ENCODE measurements at regions not wholly inside any gene's neighbourhood (a gene's known extent, or its start where the extent isn't known, plus 50 kb on each side); places are given as distances from the start of the nearest gene placed in this dataset.
"Not testable (repeated sequence)": the region's sequence is repeated elsewhere in the genome, so short reads cannot be mapped to it uniquely, and the experiment has no call there.

DNA sequence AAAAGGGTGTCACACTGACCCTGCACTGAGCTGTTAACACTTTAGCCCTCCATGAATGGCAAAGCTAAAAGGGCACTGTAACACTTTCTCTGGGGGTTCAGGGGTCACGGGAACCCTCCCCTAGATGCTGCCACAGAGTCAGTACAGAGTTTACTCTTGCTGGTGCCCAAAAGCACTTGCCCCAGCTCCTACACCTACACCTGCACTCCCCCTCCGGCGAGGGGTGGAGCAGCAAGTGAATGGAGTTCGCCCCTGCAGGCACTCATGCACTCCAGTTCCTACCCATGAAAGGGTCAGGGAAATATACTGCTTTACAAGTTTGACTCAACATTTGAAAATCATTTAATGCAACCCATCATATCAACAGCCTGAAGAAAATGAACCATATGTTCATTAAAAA lies 355.7 kb upstream of the SPATA31A3 start:
- H3K4me3 ChIP-seq; H3K27ac ChIP-seq; H3K9me3 ChIP-seq; H3K36me3 ChIP-seq (ENCODE audit: low read depth, missing control alignments); DNase-seq; H3K4me1 ChIP-seq; intact Hi-C loops (cut with DNase I; ENCODE audit: low total_unique reads); H3K27me3 ChIP-seq: not testable (repeated sequence)
- WGBS, 2 donors: no CpG with 5 or more reads among the region's 4 CpGs

DNA sequence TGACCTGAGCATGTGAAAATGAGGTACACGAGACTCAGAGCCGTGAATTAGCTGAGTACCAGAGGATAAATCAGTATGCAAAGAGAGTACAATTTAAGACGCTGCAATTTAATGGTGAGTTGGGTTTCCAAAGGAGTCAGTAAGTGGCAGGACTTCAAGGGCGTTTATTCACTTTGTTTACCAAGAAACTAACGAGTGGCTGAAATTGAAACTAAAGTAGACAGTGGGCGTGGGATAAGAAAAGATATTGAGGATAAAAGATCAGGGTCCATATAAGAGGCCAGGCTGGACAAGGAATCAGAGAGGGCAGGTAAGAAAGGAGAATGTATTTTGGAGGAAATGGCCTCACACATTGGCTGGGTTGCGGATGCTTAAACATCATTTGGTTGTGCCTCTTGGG lies 346.9 kb upstream of the SPATA31A3 start:
- H3K4me3 ChIP-seq; DNase-seq; intact Hi-C loops (cut with DNase I; ENCODE audit: low total_unique reads); H3K27ac ChIP-seq; H3K36me3 ChIP-seq (ENCODE audit: low read depth, missing control alignments); H3K4me1 ChIP-seq; H3K27me3 ChIP-seq; H3K9me3 ChIP-seq: not testable (repeated sequence)
- WGBS, 2 donors: no CpG with 5 or more reads among the region's 7 CpGs

DNA sequence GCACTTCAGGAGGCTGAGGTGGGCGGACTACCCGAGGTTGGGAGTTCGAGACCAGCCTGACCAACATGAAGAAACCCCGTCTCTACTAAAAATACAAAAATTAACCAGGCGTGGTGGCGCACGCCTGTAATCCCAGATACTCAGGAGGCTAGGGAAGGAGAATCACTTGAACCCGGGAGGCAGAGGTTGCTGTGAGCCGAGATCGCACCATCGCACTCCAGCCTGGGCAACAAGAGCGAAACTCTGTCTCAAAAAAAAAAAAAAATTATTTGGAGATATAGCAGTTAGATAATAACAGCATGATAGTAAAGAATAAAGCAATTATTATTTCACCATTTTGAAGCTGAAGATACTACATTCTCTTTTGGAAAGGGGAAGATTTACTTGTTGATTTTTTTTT lies 345.9 kb upstream of the SPATA31A3 start:
- peak; percentile 4 for DNase-seq
- H3K4me3 ChIP-seq; H3K27ac ChIP-seq; intact Hi-C loops (cut with DNase I; ENCODE audit: low total_unique reads); H3K4me1 ChIP-seq; H3K9me3 ChIP-seq; H3K36me3 ChIP-seq (ENCODE audit: low read depth, missing control alignments); H3K27me3 ChIP-seq: not testable (repeated sequence)
- WGBS, 2 donors: 100% methylated on average over 6 of the region's 12 CpGs; no CpG with 5 or more reads in 1 of the 2 donors

DNA sequence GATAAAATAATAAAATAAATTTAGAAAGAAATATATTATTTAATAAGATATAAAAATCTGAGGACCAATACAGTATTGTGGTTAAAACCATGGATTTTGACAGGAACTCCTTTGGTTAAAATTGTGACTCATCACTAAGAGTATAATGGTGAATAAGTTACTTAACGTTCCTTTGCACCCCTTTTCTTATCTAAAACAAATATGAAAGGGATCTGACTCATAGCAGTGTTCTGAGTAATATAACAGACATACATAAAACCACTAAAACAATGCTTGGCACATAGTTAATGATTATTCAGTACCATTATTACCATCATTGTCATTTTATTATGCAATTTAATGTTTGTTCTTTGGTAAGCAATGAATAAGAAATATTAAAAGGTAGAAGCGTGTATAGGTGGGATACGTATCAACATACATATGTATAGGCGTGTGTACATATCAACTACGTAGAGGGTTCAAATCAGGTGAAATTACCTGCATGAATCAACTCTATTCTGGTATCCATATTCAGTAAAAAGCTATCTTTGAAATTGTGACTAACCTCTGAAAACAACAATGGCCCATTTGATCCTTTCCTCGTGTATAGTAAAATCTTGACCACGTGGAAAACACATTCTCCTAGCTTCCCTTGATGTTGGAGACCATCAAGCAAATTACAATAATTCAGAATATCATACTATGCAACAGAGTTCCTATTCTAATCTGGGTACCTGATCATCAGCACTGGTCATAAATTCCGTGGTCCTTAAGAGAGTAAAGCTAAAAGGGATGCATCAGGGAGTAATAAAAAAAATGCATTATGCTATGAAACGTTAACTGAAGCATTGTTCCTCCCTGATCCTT lies 342.6 kb upstream of the SPATA31A3 start:
- H3K36me3 ChIP-seq (ENCODE audit: low read depth, missing control alignments); intact Hi-C loops (cut with DNase I; ENCODE audit: low total_unique reads); DNase-seq; H3K4me3 ChIP-seq; H3K4me1 ChIP-seq; H3K9me3 ChIP-seq; H3K27me3 ChIP-seq; H3K27ac ChIP-seq: not testable (repeated sequence)
- WGBS, 2 donors: no CpG with 5 or more reads among the region's 9 CpGs

DNA sequence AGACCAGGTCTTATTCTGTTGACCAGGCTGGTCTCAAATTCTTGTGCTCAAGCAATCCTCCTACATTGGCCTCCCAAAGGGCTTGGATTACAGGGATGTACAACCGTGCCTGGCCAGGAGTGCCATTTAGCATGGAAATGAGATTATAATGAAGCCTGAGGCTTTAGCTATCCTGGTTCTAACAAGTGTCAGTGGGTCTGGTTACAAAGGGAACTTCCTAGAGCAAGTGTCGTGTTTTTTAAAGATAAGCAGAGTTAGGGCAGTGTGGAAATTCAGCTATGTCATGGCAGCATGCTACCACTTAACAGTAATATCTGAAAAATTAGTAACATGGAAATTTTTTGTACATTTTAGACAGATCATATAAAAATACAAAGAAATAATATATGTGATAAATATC lies 339.3 kb upstream of the SPATA31A3 start:
- H3K9me3 ChIP-seq; DNase-seq; H3K4me1 ChIP-seq; H3K27ac ChIP-seq; H3K27me3 ChIP-seq; intact Hi-C loops (cut with DNase I; ENCODE audit: low total_unique reads); H3K4me3 ChIP-seq; H3K36me3 ChIP-seq (ENCODE audit: low read depth, missing control alignments): not testable (repeated sequence)
- WGBS, 2 donors: no CpG with 5 or more reads among the region's 2 CpGs

DNA sequence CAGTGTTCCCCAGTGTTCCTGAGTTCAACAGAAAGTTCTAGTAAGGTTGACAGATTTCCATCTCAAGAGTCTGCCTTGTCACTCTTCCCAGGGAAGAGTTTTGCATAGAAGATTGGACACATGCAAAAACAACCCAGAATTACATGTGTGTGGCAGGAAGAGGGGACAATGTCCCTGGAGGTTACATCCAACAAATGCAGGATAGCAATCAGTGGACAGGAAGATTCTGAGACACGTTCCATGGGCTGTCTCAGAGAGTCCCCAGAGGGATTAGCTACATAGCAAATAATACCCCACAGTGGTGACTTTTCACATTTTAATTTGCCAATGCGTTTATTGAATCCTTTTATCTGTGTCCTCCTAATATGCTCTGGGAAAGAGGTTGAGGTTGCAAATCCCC lies 321.1 kb upstream of the SPATA31A3 start:
- H3K9me3 ChIP-seq; intact Hi-C loops (cut with DNase I; ENCODE audit: low total_unique reads); H3K4me1 ChIP-seq; H3K27ac ChIP-seq; H3K27me3 ChIP-seq; H3K36me3 ChIP-seq (ENCODE audit: low read depth, missing control alignments); DNase-seq; H3K4me3 ChIP-seq: not testable (repeated sequence)
- WGBS, 2 donors: no CpG with 5 or more reads among the region's 2 CpGs

DNA sequence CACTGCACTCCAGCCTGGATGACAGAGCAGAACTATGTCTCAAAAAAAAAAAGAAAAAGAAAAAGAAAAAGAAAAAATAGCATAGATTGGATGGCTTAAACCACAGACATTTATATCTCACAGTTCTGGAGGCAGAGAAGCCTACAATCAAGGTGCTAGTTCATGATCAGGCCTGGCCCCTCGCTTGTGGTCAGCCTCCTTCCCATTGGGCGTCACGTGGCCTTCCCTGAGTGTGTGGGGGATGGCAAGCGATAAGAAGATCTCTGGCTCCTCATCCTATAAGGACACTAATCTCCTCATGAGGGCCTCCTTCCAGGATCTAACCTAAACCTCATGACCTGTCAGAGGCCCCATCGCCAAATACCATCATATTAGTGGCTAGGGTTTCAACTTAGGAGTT lies 320.2 kb upstream of the SPATA31A3 start:
- WGBS, 2 donors: no CpG with 5 or more reads among the region's 5 CpGs
- DNase-seq; H3K27me3 ChIP-seq; H3K4me1 ChIP-seq; intact Hi-C loops (cut with DNase I; ENCODE audit: low total_unique reads); H3K4me3 ChIP-seq; H3K27ac ChIP-seq; H3K36me3 ChIP-seq (ENCODE audit: low read depth, missing control alignments); H3K9me3 ChIP-seq: not testable (repeated sequence)

DNA sequence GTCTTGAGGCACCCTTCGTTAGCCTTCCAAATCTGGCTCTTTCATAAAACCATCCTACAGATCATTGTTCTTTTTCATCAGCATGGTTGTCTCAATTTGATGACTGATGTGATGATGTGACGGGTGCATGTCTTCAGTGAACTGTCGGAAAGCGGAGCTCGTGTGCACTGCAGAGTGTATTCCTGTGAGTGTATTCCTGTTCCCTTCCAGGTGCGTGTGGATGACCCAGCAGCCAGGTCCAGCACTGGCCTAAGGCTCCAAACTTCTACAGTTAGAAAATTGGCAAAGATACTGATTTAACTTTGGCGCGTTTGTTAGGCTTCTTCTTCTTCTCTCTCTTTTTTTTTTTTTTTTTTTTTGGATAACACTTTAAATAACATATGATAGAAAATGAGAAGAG lies 314.8 kb upstream of the SPATA31A3 start:
- H3K4me1 ChIP-seq: not testable (repeated sequence)

DNA sequence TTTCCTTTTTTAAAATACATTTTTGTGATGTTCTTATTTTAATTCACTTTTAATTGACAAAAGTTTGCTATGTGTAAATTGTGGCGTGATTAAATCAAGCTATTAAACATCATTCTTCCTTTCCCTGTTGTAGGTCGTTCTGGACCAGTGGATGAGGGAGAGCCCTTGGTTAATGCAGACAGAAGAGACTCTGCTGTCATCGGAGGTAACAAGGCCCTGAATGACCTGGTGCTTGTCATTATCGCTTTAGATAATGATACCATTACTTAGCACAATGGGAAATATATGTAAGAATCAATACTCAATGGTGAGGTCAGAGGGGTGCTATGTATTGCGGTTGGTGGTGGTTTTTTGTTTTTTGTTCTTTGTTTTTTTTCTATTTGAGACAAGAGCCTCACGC lies 296.4 kb upstream of the SPATA31A3 start:
- WGBS, 2 donors: no CpG with 5 or more reads among the region's 6 CpGs
- intact Hi-C loops (cut with DNase I; ENCODE audit: low total_unique reads); H3K4me3 ChIP-seq; H3K27ac ChIP-seq; H3K4me1 ChIP-seq; H3K9me3 ChIP-seq; DNase-seq; H3K27me3 ChIP-seq; H3K36me3 ChIP-seq (ENCODE audit: low read depth, missing control alignments): not testable (repeated sequence)

More for the DNA sequence above, 314.8 kb upstream of the SPATA31A3 start:
- WGBS, 2 donors: no CpG with 5 or more reads among the region's 8 CpGs
- intact Hi-C loops (cut with DNase I; ENCODE audit: low total_unique reads); H3K4me3 ChIP-seq; H3K36me3 ChIP-seq (ENCODE audit: low read depth, missing control alignments); DNase-seq; H3K27ac ChIP-seq; H3K27me3 ChIP-seq; H3K9me3 ChIP-seq: not testable (repeated sequence)

DNA sequence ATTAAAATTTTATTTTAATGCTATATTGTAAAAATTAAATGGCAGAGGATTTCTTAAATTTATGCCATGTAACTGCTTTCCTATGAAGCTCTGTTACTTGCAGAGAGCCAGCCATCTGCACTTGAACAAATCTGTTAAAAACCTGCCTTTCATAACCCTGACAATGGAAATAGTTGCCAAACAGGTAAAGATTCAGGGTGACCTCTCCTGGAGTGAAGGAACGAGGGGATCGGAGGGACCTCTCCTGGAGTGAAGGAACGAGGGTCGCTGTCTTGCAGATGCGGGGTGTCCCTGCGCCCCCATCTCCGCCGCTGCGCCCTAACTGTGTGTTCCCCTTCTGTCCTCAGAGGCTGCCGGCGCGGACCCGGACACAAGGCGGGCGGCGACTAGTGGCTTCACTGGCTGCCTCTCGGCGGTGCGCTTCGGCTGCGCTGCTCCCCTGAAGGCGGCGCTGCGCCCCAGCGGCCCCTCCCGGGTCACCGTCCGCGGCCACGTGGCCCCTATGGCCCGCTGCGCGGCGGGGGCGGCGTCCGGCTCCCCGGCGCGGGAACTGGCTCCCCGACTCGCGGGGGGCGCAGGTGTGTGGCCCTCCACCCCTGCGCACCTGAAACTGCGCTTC lies 295.9 kb upstream of the SPATA31A3 start:
- H3K9me3 ChIP-seq; H3K27me3 ChIP-seq; intact Hi-C loops (cut with DNase I; ENCODE audit: low total_unique reads); H3K4me1 ChIP-seq; H3K27ac ChIP-seq; H3K36me3 ChIP-seq (ENCODE audit: low read depth, missing control alignments); DNase-seq; H3K4me3 ChIP-seq: not testable (repeated sequence)
- no CpG with 5 or more reads among the region's 46 CpGs for WGBS, 2 donors

DNA sequence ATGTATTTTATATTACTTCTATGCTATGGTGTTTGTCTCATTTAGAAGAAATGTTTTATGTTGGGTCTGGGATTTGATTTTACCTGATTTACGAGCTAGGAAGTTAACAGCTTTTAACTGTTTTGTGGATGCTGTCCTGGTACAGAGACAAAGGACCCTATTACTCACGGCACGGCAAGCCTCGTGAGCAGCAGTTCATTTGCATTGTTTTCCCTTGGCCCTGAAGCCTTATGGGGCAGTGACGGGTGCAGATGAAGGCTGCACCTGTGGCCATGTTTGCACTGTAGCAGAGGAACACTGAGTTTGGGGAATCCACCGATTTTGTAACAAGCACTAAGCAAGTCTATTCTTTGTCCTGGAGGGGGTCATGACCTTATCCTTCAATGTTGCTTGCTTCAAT lies 291.9 kb upstream of the SPATA31A3 start:
- H3K4me1 ChIP-seq; H3K4me3 ChIP-seq; DNase-seq; H3K27me3 ChIP-seq; intact Hi-C loops (cut with DNase I; ENCODE audit: low total_unique reads); H3K9me3 ChIP-seq; H3K27ac ChIP-seq; H3K36me3 ChIP-seq (ENCODE audit: low read depth, missing control alignments): not testable (repeated sequence)
- WGBS, 2 donors: no CpG with 5 or more reads among the region's 6 CpGs

DNA sequence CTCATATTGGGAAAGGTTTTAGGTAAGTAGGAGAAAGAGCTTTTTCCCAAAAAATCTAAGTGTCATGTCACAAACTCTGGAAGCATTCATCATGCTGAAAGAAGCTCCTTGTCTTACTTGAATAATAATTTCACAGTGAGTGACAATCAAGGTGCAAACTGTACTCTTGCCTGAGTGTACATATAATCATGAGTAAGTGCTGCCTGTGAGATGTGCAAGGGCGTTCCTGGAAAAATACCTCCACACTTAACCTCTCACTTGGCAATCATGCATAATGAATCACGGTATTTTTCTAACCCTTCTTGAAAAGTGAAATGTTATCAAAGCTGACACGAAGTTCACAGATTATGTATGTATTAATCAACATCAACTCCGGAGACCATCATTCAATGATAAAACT lies 289.2 kb upstream of the SPATA31A3 start:
- intact Hi-C loops (cut with DNase I; ENCODE audit: low total_unique reads); H3K9me3 ChIP-seq; H3K27ac ChIP-seq; H3K27me3 ChIP-seq; H3K4me1 ChIP-seq; H3K36me3 ChIP-seq (ENCODE audit: low read depth, missing control alignments); DNase-seq; H3K4me3 ChIP-seq: not testable (repeated sequence)
- no CpG with 5 or more reads among the region's 4 CpGs for WGBS, 2 donors
